ENCODE measurements at regions not wholly inside any gene's neighbourhood (a gene's known extent, or its start where the extent isn't known, plus 50 kb on each side); places are given as distances from the start of the nearest gene placed in this dataset.
"Not testable (repeated sequence)": the region's sequence is repeated elsewhere in the genome, so short reads cannot be mapped to it uniquely, and the experiment has no call there.

DNA sequence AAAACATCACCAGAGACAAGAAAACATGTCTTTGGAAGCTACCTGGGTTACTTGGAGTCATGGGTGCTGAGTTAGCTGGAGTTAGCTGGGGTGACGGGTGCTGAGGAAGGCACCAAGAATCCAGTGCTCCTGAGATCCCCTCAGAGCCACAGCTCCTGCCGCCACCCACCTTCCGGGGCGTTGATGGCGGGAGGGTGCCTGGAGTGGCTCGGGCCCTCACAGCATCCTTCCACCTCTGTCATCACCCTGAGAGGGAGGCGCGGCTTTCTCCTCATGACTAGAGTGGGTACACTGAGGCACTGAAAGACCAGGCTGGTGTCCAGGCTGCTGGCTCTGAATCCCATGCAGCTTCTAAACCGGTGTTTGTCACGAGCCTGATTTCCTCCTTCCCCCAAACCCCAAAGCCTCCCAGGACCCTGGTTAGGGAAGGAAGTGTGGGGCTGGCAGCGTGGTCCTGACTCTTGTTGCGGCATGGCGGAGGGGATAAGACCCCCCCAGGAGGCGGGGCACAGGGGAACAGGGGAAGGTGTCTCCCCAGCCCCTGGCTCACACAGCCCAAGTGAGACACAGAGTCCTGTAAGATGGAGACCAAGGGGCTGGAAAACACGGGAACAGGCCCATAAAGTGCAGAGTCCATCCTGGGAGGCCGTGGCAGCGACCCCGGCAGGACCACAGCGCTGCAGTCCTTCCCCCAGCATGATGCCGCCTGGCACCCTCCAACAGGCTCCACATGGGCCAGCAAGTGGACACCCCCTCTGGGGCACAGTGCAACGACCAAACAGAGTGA is 107.2 kb upstream of the ZNF469 start:
- TF ChIP-seq, protein P1, sequence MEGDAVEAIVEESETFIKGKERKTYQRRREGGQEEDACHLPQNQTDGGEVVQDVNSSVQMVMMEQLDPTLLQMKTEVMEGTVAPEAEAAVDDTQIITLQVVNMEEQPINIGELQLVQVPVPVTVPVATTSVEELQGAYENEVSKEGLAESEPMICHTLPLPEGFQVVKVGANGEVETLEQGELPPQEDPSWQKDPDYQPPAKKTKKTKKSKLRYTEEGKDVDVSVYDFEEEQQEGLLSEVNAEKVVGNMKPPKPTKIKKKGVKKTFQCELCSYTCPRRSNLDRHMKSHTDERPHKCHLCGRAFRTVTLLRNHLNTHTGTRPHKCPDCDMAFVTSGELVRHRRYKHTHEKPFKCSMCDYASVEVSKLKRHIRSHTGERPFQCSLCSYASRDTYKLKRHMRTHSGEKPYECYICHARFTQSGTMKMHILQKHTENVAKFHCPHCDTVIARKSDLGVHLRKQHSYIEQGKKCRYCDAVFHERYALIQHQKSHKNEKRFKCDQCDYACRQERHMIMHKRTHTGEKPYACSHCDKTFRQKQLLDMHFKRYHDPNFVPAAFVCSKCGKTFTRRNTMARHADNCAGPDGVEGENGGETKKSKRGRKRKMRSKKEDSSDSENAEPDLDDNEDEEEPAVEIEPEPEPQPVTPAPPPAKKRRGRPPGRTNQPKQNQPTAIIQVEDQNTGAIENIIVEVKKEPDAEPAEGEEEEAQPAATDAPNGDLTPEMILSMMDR (IDR thresholded peaks at IDR 0.05), result not testable (repeated sequence)
- not testable (repeated sequence) for TF ChIP-seq EZH2phosphoT487, EZH2 (IDR thresholded peaks at IDR 0.05)
